Trophoblast cell (in vitro differentiated cells and primary cell): ENCODE measurements at regions not wholly inside any gene's neighbourhood (a gene's known extent, or its start where the extent isn't known, plus 50 kb on each side); places are given as distances from the start of the nearest gene placed in this dataset.

Source experiments
- DNase-seq, 2 donors: peaks; one replicate each; pipeline ENCODE4 v3.0.0-alpha.2; 2016
- H2AFZ ChIP-seq: 2 replicates; pipeline ENCODE4 v1.6.1; 2013; ENCODE audit warnings: low read length, moderate library complexity, mild to moderate bottlenecking; ENCODE audit not compliant: insufficient read depth, poor library complexity
- H2AK5ac ChIP-seq: 2 replicates; pipeline ENCODE4 v1.6.1; 2013; ENCODE audit warnings: mild to moderate bottlenecking, low read length
- H2BK120ac ChIP-seq: 2 replicates; pipeline ENCODE4 v1.6.1; 2013; ENCODE audit warnings: low read length, mild to moderate bottlenecking, moderate library complexity; ENCODE audit not compliant: insufficient read depth, poor library complexity
- H2BK12ac ChIP-seq: 2 replicates; pipeline ENCODE4 v1.6.1; 2013; ENCODE audit warnings: mild to moderate bottlenecking, low read length, moderate library complexity
- H2BK5ac ChIP-seq: 2 replicates; pipeline ENCODE4 v1.6.1; 2013; ENCODE audit warnings: low read length, low read depth, moderate library complexity, mild to moderate bottlenecking; ENCODE audit not compliant: poor library complexity
- H3K14ac ChIP-seq: 2 replicates; pipeline ENCODE4 v1.6.1; 2013; ENCODE audit warnings: mild to moderate bottlenecking, low read length
- H3K18ac ChIP-seq: 2 replicates; pipeline ENCODE4 v1.6.1; 2013; ENCODE audit warnings: mild to moderate bottlenecking, low read length
- H3K23ac ChIP-seq: 2 replicates; pipeline ENCODE4 v1.6.1; 2013; ENCODE audit warnings: low read length
- H3K27ac ChIP-seq: 2 replicates; pipeline ENCODE4 v1.5.1; 2013; ENCODE audit warnings: low read depth, mild to moderate bottlenecking, inconsistent platforms, low read length, moderate library complexity
- H3K27me3 ChIP-seq: 2 replicates; pipeline ENCODE4 v1.6.1; 2013; ENCODE audit warnings: inconsistent platforms, mild to moderate bottlenecking, low read length, moderate library complexity; ENCODE audit not compliant: insufficient read depth
- H3K36me3 ChIP-seq, 2 experiments: 1 replicate in 1 of 2; 2 replicates in 1 of 2; pipeline ENCODE4 v1.6.1; 2013; ENCODE audit warnings: low read length in 2 of 2, mild to moderate bottlenecking in 2 of 2, moderate library complexity in 1 of 2; ENCODE audit not compliant: insufficient read depth in 2 of 2, control insufficient read depth in 1 of 2
- H3K4ac ChIP-seq: 2 replicates; pipeline ENCODE4 v1.6.1; 2013; ENCODE audit warnings: low read depth, mild to moderate bottlenecking, low read length, moderate library complexity
- H3K4me1 ChIP-seq, 2 experiments: 1 replicate in 1 of 2; 2 replicates in 1 of 2; pipeline ENCODE4 v1.6.1; 2013; ENCODE audit warnings: low read length in 2 of 2, mild to moderate bottlenecking in 2 of 2, moderate library complexity in 1 of 2; ENCODE audit not compliant: insufficient read depth in 2 of 2, control insufficient read depth in 1 of 2
- H3K4me2 ChIP-seq: 2 replicates; pipeline ENCODE4 v1.6.1; 2013; ENCODE audit warnings: inconsistent platforms, mild to moderate bottlenecking, low read length, moderate library complexity
- H3K4me3 ChIP-seq: 2 replicates; pipeline ENCODE4 v1.5.1; 2013; ENCODE audit warnings: mild to moderate bottlenecking, low read depth, low read length, inconsistent platforms
- H3K79me1 ChIP-seq: one replicate; pipeline ENCODE4 v1.6.1; 2013; ENCODE audit warnings: low read length
- H3K79me2 ChIP-seq: 2 replicates; pipeline ENCODE4 v1.6.1; 2013; ENCODE audit warnings: low read length, mild to moderate bottlenecking; ENCODE audit not compliant: control insufficient read depth, insufficient read depth, poor library complexity
- H3K9ac ChIP-seq: 2 replicates; pipeline ENCODE4 v1.6.1; 2013; ENCODE audit warnings: mild to moderate bottlenecking, low read length
- H3K9me3 ChIP-seq: 2 replicates; pipeline ENCODE4 v1.6.1; 2013; ENCODE audit warnings: low read depth, mild to moderate bottlenecking, control low read depth, inconsistent platforms, low read length; ENCODE audit not compliant: insufficient read depth
- H4K12ac ChIP-seq: 2 replicates; pipeline ENCODE4 v1.6.1; 2013; ENCODE audit warnings: low read depth, mild to moderate bottlenecking, low read length, moderate library complexity
- H4K8ac ChIP-seq: 2 replicates; pipeline ENCODE4 v1.6.1; 2013; ENCODE audit warnings: low read depth, mild to moderate bottlenecking, low read length, moderate library complexity
- H4K91ac ChIP-seq: one replicate; pipeline ENCODE4 v1.6.1; 2013; ENCODE audit warnings: low read depth, mild to moderate bottlenecking, low read length, moderate library complexity
- WGBS: extraction: QIAGEN DNeasy Blood & Tissue Kit; methylation state at CpG from one replicate; pipeline ENCODE4 v1.1.7; 2013; ENCODE audit warnings: missing lambda C conversion rate; ENCODE audit not compliant: insufficient read length, insufficient coverage; ENCODE audit errors: extremely low coverage; 5-methylcytosine and 5-hydroxymethylcytosine counted together

DNA sequence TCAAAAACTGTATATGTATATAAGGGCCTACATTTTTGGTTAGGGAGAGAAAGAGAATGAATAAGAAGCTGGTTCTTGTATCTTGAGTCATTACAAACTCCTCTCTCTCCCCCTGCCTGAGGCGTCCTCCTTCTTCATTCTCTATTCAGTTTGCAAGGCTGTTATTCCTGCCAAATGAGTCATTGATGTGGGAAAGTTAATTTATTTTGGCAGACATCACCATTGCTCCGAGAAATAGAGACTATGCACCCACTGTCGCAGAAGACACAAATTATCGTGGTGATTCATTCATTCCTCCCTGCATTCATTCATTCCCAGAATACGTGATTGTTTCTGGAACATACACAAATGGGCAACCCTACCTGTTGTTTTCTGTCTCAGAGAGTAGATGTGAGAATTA is 112.5 kb upstream of the MED13L start:
- Histone ChIP-seq H2AK5ac (no peak overlapping the region), H4K12ac (no peak overlapping the region), H3K4me1 (peaks cover 10% of the 10 kb centered on the region in 2 experiments), H3K23ac (no peak overlapping the region), H3K9ac (no peak overlapping the region), H3K36me3 (no peaks in the 10 kb centered on the region), H3K18ac (no peak overlapping the region), H2BK5ac (no peak overlapping the region), H2BK120ac (no peak overlapping the region), H3K4ac (no peak overlapping the region), H3K14ac (no peak overlapping the region), H3K9me3 (no peaks in the 10 kb centered on the region), H3K27ac (no peak overlapping the region), H3K79me1 (peaks cover 3% of the 10 kb centered on the region), H3K27me3 (no peaks in the 10 kb centered on the region), H2BK12ac (no peak overlapping the region), H4K8ac (no peak overlapping the region), H3K4me3 (no peak overlapping the region), H4K91ac (no peak overlapping the region), H3K79me2 (no peaks in the 10 kb centered on the region), H2AFZ (no peak overlapping the region), H3K4me2 (no peak overlapping the region)
- DNase-seq: peak; percentile 91 to 92
- WGBS: no CpG with 5 or more reads among the region's 5 CpGs

GRCh38 chr12:116390401-116391335 is 113.2 kb upstream of the MED13L start:
- WGBS: no CpG with 5 or more reads among the region's 6 CpGs

GRCh38 chr12:116391501-116391900 is 114.0 kb upstream of the MED13L start:
- Histone ChIP-seq H3K4me2 (no peak overlapping the region), H3K79me2 (no peaks in the 10 kb centered on the region), H2BK5ac (peak overlapping the region; percentile 60), H3K9me3 (no peaks in the 10 kb centered on the region), H3K36me3 (no peaks in the 10 kb centered on the region), H3K4me3 (no peak overlapping the region), H2AFZ (no peak overlapping the region), H3K9ac (no peak overlapping the region), H3K27ac (peak overlapping the region; percentile 88), H3K4me1 (peaks cover 5 to 6% of the 10 kb centered on the region in 2 experiments), H4K12ac (no peak overlapping the region), H3K27me3 (no peaks in the 10 kb centered on the region), H2AK5ac (no peak overlapping the region), H3K14ac (peak overlapping the region; percentile 63), H3K18ac (peak overlapping the region; percentile 81), H3K79me1 (peaks cover 3% of the 10 kb centered on the region), H2BK120ac (peak overlapping the region; percentile 49), H3K4ac (peak overlapping the region; percentile 48), H4K91ac (peak overlapping the region; percentile 71), H2BK12ac (peak overlapping the region; percentile 68), H3K23ac (no peak overlapping the region), H4K8ac (no peak overlapping the region)
- no peak for DNase-seq
- WGBS: no CpG with 5 or more reads among the region's 3 CpGs

More at GRCh38 chr12:116390401-116391335, 113.2 kb upstream of the MED13L start:
- Histone ChIP-seq H2AK5ac (no peak overlapping the region), H3K4me3 (no peak overlapping the region), H2BK5ac (no peak overlapping the region), H3K9me3 (no peaks in the 10 kb centered on the region), H3K79me1 (peaks cover 3% of the 10 kb centered on the region), H3K27me3 (no peaks in the 10 kb centered on the region), H3K4me1 (peaks cover 6 to 8% of the 10 kb centered on the region in 2 experiments), H3K18ac (no peak overlapping the region), H2AFZ (no peak overlapping the region), H3K14ac (no peak overlapping the region), H3K4me2 (no peak overlapping the region), H3K4ac (no peak overlapping the region), H3K36me3 (no peaks in the 10 kb centered on the region), H3K9ac (no peak overlapping the region), H3K27ac (peak overlapping the region; percentile 88), H4K91ac (no peak overlapping the region), H3K23ac (no peak overlapping the region), H4K8ac (no peak overlapping the region), H2BK12ac (no peak overlapping the region), H2BK120ac (no peak overlapping the region), H3K79me2 (no peaks in the 10 kb centered on the region), H4K12ac (no peak overlapping the region)
- no peak for DNase-seq

DNA sequence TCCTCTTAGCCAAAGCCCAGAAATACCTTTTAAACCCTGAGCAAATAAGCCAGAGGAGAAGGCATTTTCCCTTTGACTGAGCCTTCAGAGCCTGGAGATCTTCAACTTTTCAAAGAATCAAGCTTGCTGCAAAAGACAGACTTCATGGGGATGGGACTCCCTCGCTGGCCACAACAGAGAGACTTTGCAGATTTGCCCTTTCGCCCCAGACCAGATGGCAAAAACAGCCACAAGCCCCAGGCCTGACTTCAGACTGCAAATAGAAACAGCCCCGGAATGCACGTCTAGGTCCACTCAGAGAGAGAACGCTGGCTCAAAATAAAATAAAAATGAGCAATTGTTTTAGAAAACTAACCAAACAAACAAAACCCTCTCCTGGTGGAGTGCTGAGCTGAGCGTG is 114.6 kb upstream of the MED13L start:
- no peak overlapping the region for H3K4me2 ChIP-seq
- H3K36me3 ChIP-seq: no peaks in the 10 kb centered on the region
- DNase-seq: no peak

More for the DNA sequence above, 114.6 kb upstream of the MED13L start:
- Histone ChIP-seq H2AFZ (no peak overlapping the region), H4K91ac (no peak overlapping the region), H3K18ac (no peak overlapping the region), H3K23ac (no peak overlapping the region), H3K4ac (no peak overlapping the region), H3K4me1 (peaks cover 5 to 6% of the 10 kb centered on the region in 2 experiments), H3K9me3 (no peaks in the 10 kb centered on the region), H3K27ac (peak overlapping the region; percentile 88), H2AK5ac (no peak overlapping the region), H3K27me3 (no peaks in the 10 kb centered on the region), H2BK5ac (no peak overlapping the region), H4K8ac (no peak overlapping the region), H2BK12ac (no peak overlapping the region), H3K4me3 (no peak overlapping the region), H2BK120ac (no peak overlapping the region), H3K9ac (no peak overlapping the region), H3K14ac (no peak overlapping the region), H4K12ac (no peak overlapping the region), H3K79me2 (no peaks in the 10 kb centered on the region), H3K79me1 (peaks cover 3% of the 10 kb centered on the region)
- WGBS: no CpG with 5 or more reads among the region's 6 CpGs
